ENCODE measurements at regions not wholly inside any gene's neighbourhood (a gene's known extent, or its start where the extent isn't known, plus 50 kb on each side); places are given as distances from the start of the nearest gene placed in this dataset.
A peak's percentile ranks its signal among the peaks of the same experiment; 100 is the strongest.

DNA sequence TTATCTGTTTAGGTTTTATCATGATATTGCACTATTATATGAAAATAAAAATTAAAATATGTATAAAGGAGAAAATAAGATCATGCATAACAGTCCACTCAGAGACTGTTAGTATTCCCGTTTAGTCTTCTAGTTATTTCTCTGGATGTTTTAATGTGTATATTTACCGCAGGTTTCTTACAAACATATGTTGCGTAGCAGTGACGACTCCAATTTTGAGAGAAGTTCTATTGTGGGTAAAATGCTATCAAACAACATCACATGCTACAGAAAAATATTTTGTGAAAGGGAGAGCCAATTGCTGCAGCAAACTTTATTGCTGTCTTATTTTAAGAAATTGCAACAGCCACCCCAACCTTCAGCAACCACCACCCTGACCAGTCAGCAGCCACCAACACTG lies 72.4 kb upstream of the NXT1 start:
- DNase-seq = no peak

DNA sequence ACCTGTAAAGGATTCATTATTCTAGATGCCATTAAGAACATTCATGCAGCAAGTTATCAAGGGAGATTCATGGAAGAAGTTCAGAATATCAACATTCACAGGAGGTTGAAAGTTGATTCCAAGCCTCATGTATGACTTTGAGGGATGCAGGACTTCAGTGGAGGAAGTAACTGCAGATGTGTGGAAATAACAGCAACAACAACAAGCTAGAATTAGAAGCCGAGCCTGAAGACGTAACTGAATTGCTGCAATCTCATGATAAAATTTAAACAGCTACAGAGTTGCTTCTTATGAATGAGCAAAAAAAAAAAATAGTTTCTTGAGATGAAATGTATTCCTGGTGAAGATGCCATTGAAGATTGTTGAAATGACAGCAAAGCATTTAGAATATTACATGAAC lies 73.3 kb upstream of the NXT1 start:
- DNase-seq = no peak

DNA sequence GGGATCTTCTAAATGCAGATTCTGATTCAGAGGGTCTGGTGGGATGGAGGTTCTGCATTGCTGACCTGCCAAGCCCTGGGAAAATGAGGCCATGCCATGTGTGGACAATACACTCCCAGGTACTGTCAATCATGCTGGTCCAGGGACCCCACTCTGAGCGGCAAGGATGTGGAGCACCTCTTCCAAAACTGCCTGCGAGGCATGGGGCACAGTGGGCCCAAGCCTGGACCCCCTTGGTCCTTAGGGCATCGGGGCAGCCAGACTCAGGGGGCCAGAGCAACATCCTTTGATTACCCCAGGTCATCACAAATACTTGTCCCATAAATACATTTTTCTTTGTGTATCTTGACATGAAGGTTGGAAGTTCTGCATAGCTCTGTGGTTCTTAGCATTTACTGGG lies 76.8 kb upstream of the NXT1 start:
- no peak for DNase-seq

DNA sequence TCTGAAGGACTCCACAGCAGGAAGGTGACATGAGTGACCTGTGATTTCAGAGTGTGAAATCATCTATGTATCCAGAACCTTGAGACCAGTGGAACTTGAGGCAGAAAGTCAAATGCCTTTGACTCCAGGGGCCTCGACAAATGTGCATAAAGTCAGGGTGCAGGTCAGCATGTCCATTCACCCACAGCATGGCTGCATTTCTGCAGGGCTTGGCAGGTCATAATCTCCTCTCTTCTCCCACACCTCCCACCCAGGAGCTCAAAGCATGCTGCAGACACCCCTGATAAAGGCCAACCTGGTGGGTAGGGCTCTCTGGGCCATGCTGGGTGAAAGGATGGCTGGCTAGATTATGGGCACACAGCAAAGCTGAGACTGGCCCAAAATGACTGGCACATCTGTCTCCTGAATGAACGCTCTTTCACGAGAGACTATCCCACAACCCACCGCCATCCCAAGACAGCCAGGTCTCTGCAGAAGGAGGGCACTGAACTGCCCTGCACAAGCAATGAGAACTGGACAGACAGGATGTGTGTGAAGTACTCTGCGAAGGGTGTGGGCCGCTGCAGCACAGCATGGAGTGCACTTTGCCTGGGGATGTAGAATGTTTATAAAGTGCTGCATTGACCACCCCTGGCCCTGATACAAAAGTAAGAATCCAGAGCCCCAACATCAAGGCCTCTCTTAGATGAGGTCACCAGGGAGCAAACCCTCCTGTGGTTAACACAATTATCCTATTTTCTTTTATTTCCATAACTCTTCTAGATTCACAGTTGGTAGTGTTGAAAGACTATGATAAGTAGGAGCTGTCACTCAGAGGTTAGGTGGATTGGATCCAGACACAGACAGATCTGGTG lies 78.2 kb upstream of the NXT1 start:
- no peak for DNase-seq

DNA sequence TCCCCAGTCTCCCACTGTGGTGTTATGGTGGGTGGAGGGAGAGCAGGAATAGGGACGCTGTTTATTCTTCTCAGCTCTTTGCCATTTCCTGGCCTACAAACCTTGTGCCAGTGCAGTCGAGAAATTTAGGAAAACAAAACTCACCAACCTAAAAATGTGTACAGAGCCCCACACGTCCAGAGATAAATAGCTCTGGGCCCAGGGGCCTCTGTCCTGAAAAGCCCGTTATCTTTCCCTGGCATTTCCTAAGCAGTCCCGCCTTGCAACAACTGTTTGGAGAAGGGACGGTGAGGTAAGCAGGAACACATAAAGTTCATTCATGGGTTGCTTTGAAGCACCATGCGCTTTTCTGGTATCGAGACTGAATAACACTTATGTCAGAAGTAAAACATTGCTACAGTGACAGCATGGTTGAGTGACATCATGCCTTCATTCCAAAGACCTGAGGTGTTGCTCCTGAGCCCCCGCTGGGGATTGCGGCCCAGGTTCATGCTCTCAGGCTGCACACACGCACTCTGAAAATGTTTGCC lies 80.1 kb upstream of the NXT1 start:
- no peak for DNase-seq

DNA sequence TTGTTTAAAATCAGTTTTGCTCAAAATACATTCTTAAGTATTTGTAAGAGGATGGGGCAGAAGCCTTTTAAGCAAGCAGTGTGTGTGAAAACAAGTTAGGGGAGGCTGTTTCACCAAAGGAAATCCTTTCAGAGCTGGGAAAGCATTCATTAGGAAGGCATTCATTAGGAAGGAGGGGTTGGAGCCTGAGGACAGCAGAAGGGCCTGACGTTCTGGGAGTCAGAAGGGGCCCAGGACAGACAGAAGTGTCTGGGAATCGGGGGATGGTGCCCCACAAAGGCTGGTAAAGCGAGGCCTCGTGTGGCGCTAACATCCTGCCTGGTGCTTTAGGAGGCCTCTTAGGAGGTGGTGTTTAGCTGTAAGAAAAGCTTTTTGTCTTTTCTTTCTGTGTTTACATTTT lies 80.6 kb upstream of the NXT1 start:
- DNase-seq = no peak

DNA sequence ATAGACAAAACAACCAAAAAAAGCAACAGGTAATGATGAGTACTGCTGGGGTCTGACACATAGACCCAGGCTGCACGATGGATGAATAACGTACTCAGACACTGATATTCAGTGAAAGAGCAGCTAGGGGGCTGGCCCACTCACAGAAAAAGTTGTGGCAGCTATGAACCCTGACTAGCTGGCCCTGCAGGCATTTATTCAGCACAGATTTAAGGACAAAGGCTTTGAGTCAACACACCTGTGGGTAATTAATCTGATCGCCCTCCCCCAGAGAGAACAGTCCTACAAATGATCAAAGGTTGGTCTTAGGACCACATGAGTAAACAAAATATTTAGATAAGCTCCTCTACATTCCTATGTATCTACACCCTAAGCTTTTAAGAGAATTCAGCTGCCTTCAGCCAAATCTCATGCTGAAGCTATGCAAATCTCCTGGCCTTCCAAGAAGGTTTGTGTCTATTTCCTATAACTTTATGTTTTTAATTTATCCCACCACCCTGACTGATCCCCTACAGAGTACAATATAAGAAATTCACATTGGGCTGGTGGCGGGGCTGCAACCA lies 81.7 kb upstream of the NXT1 start:
- no peak for DNase-seq

DNA sequence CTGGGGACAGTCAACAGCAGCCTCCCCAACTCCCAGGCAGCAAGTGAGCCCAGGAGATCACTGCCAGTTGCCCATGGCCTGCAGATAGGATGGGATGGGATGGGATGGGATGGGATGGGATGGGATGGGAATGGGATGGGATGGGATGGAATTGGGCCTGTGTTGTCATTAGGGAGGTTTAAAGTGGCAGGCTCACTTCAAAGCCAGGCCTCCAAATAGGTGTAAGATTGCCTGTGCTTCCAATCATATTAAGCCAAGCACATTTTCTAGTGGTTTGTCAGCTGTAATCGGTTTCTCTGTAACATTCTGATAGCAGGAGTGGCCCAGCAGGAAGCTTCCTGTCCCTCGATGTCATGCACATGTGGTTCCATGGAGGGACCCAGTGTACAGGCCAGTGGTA lies 82.7 kb upstream of the NXT1 start:
- no peak for DNase-seq

DNA sequence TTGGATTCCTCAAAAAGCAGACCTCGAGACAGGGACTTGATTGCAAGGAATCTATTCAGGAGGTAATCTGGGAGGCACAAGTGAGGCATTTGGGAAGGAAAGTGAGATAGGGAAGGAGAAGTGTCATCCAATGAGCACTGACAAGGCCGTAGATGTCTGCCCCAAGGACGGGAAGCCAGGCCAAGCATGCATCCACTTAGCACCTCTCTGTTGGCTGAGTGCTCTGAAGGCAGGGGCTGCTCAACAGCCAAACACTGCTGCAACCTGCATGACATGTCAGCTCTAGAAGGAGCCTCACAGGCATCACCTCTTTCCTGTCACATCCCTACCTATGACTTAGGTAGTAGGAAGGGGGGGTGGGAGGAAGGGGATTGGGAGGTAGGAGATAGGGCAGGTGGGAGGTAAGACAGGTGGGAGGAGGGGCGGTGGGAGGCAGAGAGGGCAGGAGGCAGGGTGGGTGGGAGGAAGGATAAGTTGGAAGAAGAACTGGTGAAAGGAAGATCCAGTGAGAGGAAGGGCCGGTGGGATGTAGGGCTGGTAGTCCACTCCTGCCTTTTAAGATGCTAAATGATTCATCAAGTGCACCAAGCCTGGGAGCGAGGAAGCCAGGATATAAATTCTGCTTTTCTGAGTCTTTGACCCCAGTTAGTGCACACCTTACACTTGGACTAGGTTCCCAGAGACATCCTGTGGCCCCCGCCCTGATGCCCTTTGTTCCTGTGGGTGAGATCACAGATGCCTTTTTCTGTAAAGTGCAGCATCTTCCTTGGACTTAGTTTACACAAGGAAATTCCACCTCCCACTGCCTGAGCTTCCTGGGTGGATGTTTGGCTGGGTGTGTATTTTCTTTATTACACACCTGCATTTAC lies 83.8 kb upstream of the NXT1 start:
- DNase-seq = no peak

DNA sequence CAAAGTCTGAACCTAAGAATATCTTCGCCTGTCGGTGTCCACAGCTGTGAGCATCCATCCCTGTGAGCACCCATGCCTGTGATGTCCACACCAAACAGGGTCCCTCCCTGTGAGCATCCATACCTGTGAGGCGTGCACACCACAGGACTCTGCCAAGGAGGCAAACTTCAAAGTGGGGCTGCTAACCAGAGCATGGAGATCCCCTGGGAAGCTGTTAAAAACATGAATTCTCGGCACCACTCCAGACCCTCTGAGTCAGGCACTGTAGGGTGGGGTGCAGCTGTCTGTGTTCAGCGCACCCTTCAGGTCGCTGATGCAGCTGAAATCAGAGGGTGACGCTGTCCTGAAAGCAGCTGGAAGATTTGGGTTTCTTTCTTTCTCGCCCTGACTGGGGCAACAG lies 85.4 kb upstream of the NXT1 start:
- DNase-seq = no peak

DNA sequence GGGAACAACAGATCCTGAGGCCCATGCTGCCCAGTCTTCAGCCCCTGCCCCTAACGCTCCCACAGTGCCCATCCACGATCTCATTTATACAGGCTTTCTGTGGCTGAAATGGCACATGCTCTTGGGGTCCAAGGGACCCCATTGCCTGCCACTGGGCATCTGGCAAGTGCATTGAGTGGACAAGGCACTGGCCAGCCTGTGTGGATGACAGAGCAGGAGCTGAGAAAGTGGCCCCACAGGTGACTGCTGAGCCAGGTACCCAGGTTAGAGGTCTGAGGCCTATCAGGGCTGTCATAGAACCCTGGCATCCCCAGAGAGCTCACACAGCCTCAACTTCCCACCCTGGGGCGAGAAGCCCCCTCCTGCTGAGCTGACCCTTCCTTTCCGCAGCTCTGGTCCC lies 86.0 kb upstream of the NXT1 start:
- no peak for DNase-seq

DNA sequence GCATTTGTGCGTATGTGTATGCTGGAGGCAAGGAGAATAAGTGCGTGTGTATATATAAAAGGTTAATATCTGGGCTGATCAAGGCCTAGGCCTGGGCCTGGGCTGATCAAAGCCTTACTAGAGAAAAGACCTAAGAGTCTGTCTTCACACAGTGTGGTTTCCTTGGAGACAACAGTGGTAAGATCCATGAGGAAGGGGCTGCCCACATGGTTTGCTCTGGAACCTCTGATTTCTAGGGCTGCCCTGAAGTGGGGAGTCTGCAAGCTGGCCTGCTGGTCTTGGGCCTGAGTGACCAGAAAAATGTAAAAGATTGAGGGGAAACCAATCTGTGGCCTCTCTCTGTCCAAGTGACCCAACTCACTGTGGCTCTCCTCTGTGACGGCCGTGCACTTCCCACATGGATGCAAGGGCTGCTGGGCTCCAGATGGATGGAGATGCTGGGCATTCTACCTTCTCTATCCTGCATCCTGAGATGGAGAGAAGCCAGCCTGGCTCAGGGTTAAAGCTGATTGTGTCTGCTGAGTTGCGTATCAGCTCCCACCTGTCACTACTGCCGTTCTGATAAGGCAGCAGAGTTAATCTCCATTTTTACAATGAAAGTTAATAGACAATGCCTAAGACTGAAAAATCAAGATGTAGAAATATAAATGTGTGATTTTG lies 90.3 kb upstream of the NXT1 start:
- no peak for DNase-seq

DNA sequence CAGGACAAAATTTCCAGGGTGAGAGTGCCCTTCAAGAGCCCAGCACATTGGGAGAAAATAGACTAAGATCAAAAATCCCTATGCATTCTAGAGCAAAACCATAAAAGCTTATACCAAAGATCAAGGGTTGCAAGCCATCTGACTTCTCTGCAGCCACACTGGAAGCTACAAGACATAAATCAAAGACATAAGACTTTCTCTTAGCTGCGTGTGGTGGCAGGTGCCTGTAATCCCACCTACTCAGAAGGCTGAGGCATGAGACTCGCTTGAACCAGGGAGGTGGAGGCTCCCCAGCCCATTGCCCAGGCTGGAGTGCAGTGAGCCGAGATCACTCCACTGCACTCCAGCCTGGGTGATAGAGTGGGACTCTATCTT lies 91.9 kb upstream of the NXT1 start:
- DNase-seq = no peak

DNA sequence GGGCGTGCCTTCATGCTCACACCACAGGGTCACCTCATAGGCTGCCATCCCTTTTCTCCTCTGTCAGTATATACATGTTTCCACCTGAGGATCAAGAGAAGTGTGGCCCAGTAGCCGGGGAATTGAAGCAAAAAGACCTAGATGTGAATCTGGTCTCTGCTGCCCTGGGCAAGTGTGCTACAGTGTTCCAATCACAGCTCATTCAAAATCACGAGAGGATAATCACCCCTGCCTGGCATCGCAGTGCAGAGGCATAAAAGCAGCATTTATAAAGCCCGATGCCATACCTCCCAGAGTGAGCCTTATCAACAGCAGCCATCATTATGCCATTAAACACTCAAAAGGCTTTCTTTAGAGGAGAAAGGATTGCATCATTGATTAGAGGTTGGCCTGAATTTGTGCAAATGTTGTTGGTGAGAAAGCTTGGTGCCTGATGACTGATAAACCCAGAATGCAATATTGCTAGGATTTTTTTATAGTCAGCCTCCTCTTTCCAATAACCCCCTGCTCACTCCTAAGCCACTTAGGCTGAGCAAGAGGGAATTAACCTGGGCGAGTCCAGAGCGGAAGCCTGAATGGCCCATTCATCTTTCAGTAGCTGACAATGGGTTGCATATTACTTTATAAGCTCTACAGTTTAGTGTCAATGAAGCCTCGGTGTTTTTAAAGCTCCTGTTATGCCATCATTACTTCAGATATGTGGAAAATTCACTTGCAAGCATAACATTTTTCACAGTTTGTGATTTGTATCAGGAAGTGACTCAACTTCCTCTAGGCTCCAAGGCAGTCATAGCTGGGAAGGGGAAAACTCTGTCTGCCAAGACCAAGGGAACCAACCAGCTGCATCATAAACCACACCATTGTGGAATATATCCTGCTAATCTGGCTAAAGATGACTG lies 92.5 kb upstream of the NXT1 start:
- peak; percentile 22 for DNase-seq

DNA sequence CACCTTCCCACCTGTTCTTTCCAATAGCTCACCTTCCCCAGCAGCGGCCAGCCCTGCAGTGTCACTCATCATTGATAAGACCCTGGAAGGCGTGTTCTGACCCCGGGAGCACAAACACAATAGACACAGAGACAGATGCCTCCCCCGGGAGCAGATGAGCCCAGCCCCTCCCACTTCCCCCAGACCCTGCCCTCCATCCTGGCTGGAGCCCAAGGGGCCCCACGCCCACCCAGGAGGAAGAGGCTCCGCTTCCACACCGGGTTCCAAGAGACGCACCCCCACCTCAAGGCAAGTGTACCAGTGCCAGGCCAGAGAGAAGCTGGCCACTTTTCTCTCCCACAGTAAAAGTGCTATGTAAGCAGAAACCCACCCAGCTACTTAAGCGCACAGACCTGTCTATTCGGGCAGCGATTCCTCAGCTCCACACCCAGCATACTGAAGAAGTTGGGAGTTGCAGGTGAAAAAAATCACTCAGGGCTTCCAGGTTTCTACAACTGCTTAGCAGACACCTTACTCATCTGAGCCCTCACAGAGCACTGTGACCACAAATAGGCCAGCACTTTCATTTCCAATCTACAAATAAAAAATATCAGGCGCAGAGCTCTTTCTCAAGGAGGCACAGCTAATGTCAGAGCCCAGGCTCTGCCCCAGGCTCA lies 93.4 kb upstream of the NXT1 start:
- DNase-seq = no peak

DNA sequence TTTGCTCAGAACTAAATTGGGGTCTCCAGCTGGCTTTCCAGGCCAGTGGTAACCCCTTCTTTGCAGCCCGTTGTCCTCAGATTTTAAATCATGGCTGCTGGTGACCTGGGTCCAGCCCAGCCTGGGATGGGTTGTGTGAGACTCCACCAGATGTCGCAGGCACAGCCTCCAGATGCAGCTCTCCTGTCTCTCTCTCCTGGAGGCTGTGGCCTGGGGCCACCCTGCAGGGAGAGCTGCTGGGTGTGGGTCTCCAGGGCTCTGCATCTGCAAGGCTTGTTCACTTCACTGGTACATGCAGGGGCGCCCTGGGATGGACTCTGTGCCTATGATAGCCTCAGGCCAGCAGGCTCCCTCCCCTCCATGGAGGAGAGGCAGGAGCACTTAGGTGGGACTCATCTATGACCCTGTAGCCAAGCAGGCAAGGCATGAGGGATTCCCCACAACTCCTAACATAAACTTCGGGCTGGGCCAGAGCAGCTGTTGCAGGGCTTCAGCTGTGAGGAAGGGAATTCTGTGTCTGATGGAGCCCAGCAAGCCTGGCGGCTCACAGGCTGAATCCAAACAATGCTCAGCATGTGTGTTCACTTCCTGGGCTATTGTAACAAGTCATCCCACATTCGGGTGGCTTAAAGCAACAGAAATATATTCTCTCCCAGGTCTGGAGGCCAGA lies 94.7 kb upstream of the NXT1 start:
- no peak for DNase-seq

DNA sequence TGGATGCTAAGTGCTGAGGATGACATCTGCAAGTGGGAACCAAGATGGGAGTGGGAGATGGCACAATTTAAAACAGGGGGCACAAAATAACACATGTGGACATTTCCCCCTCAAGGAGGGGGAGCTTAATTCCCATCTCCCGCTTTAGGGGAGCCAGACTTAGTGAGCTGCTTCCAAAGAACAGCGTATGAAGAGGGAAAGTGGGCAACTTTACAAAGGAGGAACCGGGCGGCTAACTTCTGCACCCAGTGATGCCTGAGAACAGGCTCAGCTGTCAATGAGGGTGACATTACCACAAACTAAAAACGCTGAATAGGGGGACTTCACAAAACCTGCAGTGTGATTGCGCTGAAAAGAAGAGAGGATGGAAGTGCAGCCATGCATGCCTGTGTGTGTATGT lies 95.5 kb upstream of the NXT1 start:
- no peak for DNase-seq

DNA sequence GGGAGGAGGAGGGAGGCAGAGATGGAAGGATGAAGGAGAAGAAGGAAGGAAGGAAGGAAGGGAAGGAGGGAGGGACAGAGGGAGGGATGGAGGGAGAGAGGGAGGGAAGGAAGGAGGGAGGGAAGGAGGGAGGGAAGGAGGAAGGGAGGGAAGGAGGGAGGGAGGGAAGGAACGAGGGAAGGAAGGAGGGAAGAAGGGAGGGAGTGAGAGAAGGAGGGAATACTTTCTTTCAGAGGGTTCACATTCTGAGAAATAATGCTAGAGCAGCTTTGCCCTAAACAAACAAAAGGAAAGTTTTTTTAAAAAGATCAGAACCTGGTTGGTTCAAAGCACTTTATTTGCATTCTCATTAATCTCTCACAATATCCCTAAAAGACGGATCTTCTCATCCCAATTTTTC lies 96.1 kb upstream of the NXT1 start:
- DNase-seq = no peak

DNA sequence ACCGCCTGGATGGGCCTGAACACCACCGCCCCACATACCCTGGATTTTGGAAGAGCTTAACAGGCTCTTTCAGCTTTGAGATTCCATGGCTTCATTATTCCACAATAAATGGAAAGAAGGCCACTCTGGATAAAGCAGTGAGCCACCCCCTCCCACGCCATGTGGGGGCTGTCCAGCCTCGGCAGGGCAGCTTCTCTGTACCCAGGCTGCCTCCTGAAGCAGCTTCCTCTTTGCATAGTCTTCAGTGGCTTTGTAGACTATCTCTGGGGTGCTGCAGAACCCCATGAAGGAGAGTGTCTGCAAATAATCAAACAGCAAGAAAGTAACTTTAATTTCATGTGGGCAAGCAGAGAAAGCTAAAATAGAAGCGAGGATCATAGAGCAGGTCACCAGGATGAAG lies 96.6 kb upstream of the NXT1 start:
- no peak for DNase-seq

DNA sequence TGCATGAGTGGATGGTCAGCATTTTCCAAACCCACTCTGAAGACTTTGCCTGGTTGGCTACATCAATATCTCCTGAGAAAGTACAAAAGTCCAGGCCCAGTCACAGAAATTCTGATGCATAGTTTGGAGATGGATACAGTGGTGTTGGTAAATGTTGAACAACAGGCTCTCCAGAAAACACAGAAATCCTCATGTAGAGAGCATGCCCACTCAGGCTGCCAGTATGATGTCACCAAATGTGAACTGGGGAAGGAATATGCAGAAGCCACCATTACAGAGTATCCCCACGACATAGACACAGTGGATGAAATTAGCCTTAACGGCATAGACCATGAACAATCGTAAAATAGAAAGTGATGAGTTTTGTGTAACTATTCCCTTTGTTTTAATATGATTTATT lies 97.1 kb upstream of the NXT1 start:
- no peak for DNase-seq

DNA sequence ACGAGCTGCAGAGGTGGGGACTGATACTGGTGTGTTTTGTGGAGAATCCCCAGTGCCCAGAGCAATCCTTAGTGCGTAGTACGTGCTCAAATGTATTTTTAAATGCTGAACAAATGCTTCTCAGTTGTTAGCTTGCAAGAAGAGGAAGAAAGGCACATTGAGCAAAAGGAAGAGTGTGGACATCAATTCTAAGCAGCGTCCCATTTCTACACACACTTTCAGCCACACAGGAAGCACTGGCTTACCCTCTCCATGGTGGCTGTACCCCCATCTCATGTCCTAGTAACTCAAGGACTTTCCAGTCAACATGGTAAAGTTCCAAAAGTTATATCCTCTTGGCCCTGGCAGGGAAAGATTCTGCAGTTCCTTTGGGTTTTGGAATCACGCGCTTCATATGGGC lies 98.8 kb upstream of the NXT1 start:
- DNase-seq = no peak
